OCI-LY7 (cell line): ENCODE measurements at regions not wholly inside any gene's neighbourhood (a gene's known extent, or its start where the extent isn't known, plus 50 kb on each side); places are given as distances from the start of the nearest gene placed in this dataset.

Experiments
- CTCF ChIP-seq: fragments of 200-600 bp; sonication (generic); conservative IDR thresholded peaks from 2 replicates; pipeline ENCODE4 v1.5.1; 2014; ENCODE audit warnings: mild to moderate bottlenecking, antibody characterized with exemption, low read length, moderate library complexity, mixed read lengths
- EZH2phosphoT487 ChIP-seq: fragments of 200-600 bp; sonication (generic); IDR thresholded peaks from 2 replicates; pipeline ENCODE4 v1.6.1; 2018; ENCODE audit warnings: low read depth, borderline replicate concordance, mild to moderate bottlenecking, mixed run types, antibody characterized with exemption, low read length, moderate library complexity, mixed read lengths

GRCh38 chr2:71888751-71889445 is 258.8 kb downstream of the CYP26B1 start:
- TF ChIP-seq CTCF = no peak
- TF ChIP-seq EZH2phosphoT487 = no peak
